ENCODE measurements at regions not wholly inside any gene's neighbourhood (a gene's known extent, or its start where the extent isn't known, plus 50 kb on each side); places are given as distances from the start of the nearest gene placed in this dataset.

DNA sequence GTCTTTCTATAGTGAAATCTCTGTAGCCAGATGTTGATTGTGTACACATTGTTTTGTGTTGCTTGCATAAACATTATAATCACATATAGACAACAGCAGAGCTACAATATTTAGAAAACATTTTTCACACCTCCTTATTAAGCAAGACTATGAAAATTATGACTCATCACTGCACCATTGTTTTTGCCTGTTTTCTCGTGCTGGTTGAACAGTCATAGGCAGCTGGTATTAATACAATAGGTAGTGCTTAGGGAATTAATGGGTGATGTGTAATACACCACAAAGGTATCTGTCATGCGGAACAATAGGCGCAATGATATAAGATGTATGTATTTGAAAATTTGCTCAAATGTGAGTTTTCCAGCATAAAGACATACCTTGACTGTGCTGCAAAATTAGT is 449.3 kb downstream of the FOXG1 start:
- DNase-seq (ENCODE audit: low read depth), result no peak

- no peak for DNase-seq (ENCODE audit: low read depth)
These were observed 450.0 kb downstream of the FOXG1 start for GRCh38 chr14:29216268-29217232.

- no peak for DNase-seq (ENCODE audit: low read depth)
These were observed 451.3 kb downstream of the FOXG1 start for GRCh38 chr14:29217813-29218450.

DNA sequence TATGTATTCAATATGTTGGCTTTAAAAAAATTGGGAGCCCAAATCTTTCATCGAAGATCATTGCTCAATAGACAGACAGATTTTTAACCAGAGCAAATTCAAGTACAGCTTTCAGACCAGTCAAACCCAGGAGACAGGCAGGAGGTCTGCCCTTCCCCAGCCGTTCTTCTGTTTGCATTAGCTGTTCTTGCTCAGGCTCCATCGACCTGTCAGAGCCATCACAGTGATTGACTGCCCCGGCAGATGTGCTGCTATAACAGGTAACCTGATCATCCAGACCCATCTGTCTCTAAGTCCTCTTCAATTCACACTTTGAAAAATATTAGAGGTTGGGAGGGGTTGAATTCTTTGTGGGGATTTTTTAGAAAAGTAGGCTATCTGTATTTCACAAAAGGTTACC is 453.5 kb downstream of the FOXG1 start:
- DNase-seq (ENCODE audit: low read depth), result no peak

DNA sequence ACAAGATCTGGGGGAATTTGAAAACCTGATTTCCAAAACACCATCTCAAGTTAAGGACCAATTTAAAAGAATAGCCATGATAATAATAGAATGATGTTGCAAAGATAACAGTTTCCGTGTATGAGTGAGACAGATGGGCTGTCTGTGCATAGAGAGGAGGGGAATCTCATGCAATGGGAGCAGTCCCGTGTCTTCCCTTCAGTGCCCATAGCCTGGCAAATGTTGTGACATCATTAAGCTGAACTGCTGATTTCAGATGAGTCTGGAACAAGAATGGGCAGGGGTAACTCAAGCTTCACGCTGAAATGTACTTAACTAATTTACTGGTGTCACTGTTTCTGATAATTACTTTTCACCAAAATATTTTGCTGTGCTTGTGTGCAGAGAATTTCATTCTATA is 454.0 kb downstream of the FOXG1 start:
- no peak for DNase-seq (ENCODE audit: low read depth)

GRCh38 chr14:29222006-29222405 is 455.4 kb downstream of the FOXG1 start:
- no peak for DNase-seq (ENCODE audit: low read depth)

DNA sequence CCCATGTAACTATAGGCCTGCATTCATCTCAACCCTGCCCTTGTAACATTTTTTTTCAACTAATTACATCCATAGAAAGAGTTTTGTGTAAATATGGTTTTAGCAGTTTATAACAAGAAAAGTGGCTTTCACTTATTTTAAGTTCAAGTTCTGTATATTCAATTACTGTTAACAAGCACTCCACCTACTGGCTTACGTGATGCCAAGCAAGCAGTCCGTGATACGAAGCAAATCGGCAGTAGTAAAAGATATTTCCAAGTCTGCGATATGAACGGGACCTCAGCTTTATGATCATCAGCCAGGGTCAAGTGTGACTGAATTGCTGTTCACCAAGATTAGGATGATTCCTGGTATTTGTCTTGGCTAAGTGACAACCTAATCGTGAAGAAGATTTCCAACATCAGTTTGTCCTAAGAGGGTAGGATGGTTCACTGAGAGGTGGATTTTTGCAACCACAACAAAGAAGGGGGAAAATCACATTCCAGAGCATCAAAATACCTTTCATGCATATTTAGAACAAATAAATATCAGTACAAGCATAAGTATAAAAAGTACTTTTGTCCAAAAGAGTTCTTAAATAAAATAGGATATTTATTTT is 456.2 kb downstream of the FOXG1 start:
- DNase-seq (ENCODE audit: low read depth), result peak; percentile 59

- DNase-seq (ENCODE audit: low read depth), result no peak
These were observed 457.4 kb downstream of the FOXG1 start for GRCh38 chr14:29223947-29224346.

GRCh38 chr14:29227631-29228030 is 461.0 kb downstream of the FOXG1 start:
- no peak for DNase-seq (ENCODE audit: low read depth)

DNA sequence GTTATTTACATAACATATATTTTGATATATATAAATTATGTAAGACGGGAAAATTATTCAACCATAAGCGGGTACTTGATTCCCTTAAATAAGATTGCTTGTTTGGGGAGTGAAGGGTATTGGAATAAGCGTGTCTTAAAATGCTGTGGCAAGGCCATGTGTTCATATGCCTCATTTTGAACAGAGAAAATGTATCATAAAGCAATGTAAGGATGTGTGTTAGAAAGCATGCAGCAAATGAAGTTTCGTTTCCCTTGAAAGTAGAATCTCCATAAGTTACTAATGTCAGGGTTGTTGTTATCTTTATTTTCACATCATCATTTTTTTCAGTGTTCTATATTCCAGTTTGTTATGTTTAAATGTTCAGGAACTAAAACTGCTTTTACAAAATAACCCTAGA is 465.6 kb downstream of the FOXG1 start:
- no peak for DNase-seq (ENCODE audit: low read depth)

DNA sequence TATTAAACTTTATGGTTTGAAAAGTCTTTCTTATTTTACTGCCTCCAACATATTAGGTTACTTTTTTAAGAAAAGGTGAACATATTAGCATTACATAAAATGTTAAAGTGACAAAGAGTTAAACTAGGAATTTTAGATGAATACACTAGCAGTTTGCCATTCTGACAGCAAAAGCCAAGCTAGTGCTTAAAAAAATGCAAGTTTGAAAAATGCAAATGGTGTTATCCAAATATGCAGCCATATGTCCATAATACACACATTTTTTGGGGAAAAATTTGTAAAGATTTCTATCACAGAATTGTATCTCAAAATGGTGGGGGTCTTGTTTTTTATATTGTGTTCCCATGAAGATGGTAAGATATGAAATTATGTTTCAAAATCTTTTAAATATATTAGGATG is 466.1 kb downstream of the FOXG1 start:
- no peak for DNase-seq (ENCODE audit: low read depth)

GRCh38 chr14:29233188-29233587 is 466.6 kb downstream of the FOXG1 start:
- DNase-seq (ENCODE audit: low read depth), result no peak

DNA sequence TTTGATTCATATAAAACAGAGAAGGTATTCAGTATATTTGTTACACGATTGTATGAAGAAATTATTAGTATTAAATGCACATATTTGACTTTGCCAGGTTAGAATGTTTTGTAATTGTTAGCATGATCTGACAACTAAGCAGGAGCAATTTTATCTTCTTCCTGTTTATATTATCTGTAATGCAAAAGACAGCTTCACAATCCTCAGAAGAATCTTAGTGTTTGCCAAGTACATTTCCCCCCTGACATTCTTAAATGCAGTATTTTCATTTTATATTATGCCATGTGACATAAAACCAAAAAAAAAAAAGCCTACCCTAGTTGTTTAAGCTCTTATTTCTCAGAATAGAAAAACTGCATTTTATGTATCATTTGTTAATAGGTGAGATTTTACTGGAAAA is 469.4 kb downstream of the FOXG1 start:
- DNase-seq (ENCODE audit: low read depth), result no peak

DNA sequence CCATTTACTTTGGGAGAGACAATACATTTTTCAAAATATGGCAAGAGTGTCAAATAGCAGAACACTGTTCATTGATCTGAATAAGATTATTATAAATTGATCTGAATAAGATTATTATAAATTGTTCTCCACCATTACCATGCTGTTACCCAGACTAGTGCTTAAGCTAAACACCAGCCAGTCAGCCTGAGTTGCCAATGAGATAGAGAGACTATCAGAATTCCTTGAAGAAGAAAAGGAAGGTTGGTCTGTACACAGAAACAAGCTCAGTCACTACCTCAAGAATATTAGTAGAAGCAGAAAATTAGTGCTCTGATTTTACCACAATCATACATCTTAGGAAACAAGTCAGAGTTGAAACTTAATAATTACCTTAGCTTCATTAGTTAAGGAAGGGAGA is 469.8 kb downstream of the FOXG1 start:
- DNase-seq (ENCODE audit: low read depth), result no peak

DNA sequence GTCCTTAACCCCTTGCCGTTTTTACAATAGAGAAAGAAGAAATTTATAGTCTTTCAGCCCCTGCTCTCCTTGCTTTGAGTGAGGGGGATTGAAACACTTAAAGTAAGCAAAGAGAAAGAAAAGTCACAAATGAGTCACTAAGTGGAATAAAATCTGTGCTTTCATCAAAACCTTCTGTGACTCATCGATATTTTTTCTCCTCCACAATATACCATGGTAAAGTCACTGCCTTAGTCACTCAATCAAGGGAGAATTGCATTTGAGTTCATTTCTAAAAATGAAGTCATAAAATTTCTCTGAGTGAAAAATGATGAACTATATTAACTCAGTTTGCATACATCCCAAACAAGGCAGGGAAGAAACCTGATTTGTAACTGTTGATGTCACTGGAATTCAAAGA is 470.3 kb downstream of the FOXG1 start:
- DNase-seq (ENCODE audit: low read depth), result peak; percentile 26

DNA sequence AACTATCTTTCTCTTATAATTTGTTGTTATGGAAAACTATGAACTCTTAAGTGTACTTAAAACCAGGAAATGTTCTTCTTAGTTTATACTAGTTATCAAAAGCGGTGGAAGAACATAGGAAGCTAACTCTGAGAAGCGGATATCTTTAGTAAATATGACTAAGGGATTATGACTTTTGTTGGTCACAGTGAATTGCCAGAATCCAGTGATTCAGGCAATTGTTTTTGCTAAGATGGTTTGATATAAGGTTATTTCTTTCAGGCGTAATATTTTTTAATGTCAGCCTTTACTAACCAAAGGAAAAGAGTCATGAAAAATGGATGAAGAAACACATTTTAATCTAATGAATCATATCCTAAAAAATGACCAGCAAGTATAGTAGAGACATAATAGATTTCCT is 473.5 kb downstream of the FOXG1 start:
- DNase-seq (ENCODE audit: low read depth), result peak; percentile 35

- peak; percentile 11 for DNase-seq (ENCODE audit: low read depth)
These were observed 476.5 kb downstream of the FOXG1 start for GRCh38 chr14:29242755-29243754.

- DNase-seq (ENCODE audit: low read depth), result no peak
These were observed 489.1 kb downstream of the FOXG1 start for GRCh38 chr14:29255692-29256091.

DNA sequence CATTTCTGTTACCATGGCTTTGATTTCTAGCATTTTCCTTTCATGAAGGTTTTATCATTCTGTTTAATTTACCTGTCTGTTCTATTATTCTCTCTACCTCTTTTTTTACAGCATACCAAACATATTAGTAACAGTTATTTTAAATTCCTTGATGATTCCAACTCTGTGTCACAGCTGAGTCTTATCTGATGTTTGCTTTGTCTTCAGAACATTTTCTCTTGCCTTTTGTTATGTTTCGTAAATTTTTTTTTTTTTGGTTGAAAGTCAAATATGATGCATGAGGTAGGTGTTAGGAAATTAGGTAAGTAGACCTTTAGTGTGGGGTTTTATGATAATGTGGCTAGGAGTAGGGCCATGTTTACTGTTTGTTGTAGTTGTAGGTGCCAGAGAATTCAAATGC is 496.4 kb downstream of the FOXG1 start:
- no peak for DNase-seq (ENCODE audit: low read depth)

- no peak for DNase-seq (ENCODE audit: low read depth)
These were observed 498.3 kb downstream of the FOXG1 start for GRCh38 chr14:29264865-29265264.

DNA sequence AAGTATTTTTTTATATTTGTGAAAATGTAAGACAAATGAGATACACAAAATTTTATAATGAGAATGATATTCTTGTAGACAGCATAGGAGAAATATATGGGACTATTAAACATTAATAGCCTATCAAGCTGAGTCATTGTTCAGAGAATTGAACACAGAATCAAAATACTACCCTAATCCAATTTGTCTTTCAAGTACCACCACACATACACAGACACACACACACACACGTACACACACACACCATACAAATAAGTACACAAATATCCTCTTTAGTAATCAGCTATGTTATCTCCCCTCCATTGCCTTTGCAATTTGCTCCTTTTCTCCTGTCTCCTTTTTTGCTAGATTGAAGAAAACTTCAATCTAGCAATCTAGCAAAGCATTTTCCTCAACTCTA is 499.3 kb downstream of the FOXG1 start:
- no peak for DNase-seq (ENCODE audit: low read depth)

Data from myocyte (in vitro differentiated cells).